ENCODE measurements at regions not wholly inside any gene's neighbourhood (a gene's known extent, or its start where the extent isn't known, plus 50 kb on each side); places are given as distances from the start of the nearest gene placed in this dataset.

DNA sequence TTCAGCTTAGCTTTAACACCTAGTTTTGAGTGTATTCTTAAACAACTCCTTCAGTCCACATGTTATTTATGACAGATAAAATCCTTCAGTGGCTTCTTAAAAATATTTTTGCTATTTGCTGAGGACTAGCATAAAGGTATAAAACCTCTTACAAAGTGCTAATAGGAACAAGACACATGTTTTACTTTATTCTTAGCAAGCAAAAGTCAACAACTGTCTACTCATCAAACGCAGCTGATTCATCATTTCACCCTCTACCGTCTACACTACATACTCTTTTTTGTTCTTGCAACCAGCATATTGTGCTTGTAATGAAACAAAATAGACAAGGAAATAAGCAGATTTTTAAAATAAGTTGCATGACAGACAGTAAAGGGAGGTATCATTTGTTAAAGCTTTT, 319.7 kb downstream of the SNX13 start:
- no peak for TF ChIP-seq EZH2 (IDR thresholded peaks at IDR 0.05; ENCODE audit: borderline replicate concordance, low read depth, low read length, poor library complexity, severe bottlenecking)
- TF ChIP-seq, protein P1, sequence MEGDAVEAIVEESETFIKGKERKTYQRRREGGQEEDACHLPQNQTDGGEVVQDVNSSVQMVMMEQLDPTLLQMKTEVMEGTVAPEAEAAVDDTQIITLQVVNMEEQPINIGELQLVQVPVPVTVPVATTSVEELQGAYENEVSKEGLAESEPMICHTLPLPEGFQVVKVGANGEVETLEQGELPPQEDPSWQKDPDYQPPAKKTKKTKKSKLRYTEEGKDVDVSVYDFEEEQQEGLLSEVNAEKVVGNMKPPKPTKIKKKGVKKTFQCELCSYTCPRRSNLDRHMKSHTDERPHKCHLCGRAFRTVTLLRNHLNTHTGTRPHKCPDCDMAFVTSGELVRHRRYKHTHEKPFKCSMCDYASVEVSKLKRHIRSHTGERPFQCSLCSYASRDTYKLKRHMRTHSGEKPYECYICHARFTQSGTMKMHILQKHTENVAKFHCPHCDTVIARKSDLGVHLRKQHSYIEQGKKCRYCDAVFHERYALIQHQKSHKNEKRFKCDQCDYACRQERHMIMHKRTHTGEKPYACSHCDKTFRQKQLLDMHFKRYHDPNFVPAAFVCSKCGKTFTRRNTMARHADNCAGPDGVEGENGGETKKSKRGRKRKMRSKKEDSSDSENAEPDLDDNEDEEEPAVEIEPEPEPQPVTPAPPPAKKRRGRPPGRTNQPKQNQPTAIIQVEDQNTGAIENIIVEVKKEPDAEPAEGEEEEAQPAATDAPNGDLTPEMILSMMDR (conservative IDR thresholded peaks at IDR 0.05; ENCODE audit: low read depth, low read length), result no peak
